ENCODE measurements at regions not wholly inside any gene's neighbourhood (a gene's known extent, or its start where the extent isn't known, plus 50 kb on each side); places are given as distances from the start of the nearest gene placed in this dataset.

DNA sequence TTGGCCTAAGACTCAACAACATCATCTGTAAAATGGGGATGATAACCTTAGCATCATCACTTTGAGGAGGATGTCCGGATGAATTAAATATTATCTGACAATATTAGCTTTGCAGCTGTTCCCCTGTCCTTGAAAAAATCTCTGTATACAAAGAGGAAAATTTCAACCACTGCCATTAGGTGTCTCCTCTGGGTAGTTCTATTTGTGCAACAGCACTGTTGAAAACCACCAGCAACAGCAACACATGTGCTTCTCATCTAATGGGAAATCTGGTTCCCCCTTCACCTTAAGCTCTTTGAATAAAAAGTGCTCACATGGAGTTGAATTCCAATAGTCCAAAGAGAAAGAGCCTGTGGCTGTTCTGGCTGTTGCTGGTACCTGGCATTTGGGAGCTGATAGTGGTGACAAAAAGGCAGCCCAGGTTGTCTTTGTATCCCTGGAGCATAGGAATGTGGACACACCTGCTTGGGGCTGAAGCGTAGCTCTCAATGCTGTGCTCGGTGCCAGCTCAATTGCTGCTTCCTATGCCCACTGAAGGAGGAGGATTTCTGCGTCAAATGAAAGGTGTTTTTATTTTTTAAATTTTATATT lies 322.1 kb upstream of the MSX2 start:
- TF ChIP-seq, protein P1, sequence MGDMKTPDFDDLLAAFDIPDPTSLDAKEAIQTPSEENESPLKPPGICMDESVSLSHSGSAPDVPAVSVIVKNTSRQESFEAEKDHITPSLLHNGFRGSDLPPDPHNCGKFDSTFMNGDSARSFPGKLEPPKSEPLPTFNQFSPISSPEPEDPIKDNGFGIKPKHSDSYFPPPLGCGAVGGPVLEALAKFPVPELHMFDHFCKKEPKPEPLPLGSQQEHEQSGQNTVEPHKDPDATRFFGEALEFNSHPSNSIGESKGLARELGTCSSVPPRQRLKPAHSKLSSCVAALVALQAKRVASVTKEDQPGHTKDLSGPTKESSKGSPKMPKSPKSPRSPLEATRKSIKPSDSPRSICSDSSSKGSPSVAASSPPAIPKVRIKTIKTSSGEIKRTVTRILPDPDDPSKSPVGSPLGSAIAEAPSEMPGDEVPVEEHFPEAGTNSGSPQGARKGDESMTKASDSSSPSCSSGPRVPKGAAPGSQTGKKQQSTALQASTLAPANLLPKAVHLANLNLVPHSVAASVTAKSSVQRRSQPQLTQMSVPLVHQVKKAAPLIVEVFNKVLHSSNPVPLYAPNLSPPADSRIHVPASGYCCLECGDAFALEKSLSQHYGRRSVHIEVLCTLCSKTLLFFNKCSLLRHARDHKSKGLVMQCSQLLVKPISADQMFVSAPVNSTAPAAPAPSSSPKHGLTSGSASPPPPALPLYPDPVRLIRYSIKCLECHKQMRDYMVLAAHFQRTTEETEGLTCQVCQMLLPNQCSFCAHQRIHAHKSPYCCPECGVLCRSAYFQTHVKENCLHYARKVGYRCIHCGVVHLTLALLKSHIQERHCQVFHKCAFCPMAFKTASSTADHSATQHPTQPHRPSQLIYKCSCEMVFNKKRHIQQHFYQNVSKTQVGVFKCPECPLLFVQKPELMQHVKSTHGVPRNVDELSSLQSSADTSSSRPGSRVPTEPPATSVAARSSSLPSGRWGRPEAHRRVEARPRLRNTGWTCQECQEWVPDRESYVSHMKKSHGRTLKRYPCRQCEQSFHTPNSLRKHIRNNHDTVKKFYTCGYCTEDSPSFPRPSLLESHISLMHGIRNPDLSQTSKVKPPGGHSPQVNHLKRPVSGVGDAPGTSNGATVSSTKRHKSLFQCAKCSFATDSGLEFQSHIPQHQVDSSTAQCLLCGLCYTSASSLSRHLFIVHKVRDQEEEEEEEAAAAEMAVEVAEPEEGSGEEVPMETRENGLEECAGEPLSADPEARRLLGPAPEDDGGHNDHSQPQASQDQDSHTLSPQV (IDR thresholded peaks at IDR 0.05), result no peak
- TF ChIP-seq EP300 (IDR thresholded peaks at IDR 0.05; ENCODE audit: borderline replicate concordance in 1 of 2, control insufficient read depth in 1 of 2, low read depth in 2 of 2, low read length in 2 of 2), result no peak
- TF ChIP-seq MAX (IDR thresholded peaks at IDR 0.05; ENCODE audit: low read depth, low read length), result no peak
- no peak for TF ChIP-seq RAD51 (IDR thresholded peaks at IDR 0.05)
- TF ChIP-seq, protein P2, sequence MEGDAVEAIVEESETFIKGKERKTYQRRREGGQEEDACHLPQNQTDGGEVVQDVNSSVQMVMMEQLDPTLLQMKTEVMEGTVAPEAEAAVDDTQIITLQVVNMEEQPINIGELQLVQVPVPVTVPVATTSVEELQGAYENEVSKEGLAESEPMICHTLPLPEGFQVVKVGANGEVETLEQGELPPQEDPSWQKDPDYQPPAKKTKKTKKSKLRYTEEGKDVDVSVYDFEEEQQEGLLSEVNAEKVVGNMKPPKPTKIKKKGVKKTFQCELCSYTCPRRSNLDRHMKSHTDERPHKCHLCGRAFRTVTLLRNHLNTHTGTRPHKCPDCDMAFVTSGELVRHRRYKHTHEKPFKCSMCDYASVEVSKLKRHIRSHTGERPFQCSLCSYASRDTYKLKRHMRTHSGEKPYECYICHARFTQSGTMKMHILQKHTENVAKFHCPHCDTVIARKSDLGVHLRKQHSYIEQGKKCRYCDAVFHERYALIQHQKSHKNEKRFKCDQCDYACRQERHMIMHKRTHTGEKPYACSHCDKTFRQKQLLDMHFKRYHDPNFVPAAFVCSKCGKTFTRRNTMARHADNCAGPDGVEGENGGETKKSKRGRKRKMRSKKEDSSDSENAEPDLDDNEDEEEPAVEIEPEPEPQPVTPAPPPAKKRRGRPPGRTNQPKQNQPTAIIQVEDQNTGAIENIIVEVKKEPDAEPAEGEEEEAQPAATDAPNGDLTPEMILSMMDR (IDR thresholded peaks at IDR 0.05 in 2 of 3, conservative IDR thresholded peaks at IDR 0.05 in 1 of 3; ENCODE audit: control insufficient read depth in 2 of 3, extremely low read depth in 1 of 3, insufficient read depth in 1 of 3, low read depth in 3 of 3, low read length in 3 of 3), result no peak
- TF ChIP-seq ZNF274 (IDR thresholded peaks at IDR 0.05; ENCODE audit: insufficient read depth, insufficient read length), result no peak
- no peak for TF ChIP-seq EZH2 (IDR thresholded peaks at IDR 0.05; ENCODE audit: borderline replicate concordance, control insufficient read depth, low read depth, low read length)
- TF ChIP-seq TARDBP (IDR thresholded peaks at IDR 0.05; ENCODE audit: borderline replicate concordance), result no peak

Data from GM12878 (cell line).